ENCODE measurements at regions not wholly inside any gene's neighbourhood (a gene's known extent, or its start where the extent isn't known, plus 50 kb on each side); places are given as distances from the start of the nearest gene placed in this dataset.

- TF ChIP-seq POLR2AphosphoS5 (IDR thresholded peaks at IDR 0.05; ENCODE audit: low read depth, low read length) (no peak), POLR2A (IDR thresholded peaks at IDR 0.05; ENCODE audit: low read depth, low read length) (no peak)
Observed at GRCh38 chr11:15674756-15675155, 560.0 kb downstream of the INSC start.
